Occipital lobe (tissue), 1 donor: ENCODE measurements at regions not wholly inside any gene's neighbourhood (a gene's known extent, or its start where the extent isn't known, plus 50 kb on each side); places are given as distances from the start of the nearest gene placed in this dataset.
"Not testable (repeated sequence)": the region's sequence is repeated elsewhere in the genome, so short reads cannot be mapped to it uniquely, and the experiment has no call there.

Experiments used
- DNase-seq: peaks from one replicate; lab custom pipeline; 2025; lab: John Stamatoyannopoulos, UW

DNA sequence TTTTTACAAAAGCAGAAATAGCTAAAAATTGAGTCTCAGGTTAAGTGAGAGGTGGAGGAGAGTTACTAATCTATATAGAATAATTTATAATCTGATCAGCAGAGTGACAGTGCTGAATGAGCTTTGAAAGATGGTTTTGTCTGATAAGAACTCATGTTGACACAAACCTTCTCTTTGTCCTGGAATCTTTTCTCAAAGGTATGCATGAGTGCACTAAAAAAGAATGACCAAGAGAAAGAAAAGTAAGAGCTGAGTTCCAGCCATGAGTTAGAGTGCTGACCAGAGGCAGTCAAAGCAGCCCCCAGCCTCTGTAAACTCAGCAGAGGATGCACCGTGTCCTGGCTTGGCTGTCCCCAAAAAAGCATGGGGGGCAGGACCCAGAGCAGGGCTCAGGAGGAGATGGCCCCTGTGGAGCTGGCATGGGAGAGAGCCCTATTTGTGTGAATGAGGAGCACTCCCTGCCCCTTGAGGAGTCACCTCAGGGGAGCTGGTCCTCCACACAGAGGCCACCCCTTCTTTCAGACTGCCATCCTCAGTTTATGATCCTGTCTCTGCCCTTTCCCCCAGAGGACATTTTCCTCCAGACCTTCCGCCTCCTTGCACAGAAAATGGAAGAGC, 129.8 kb downstream of the SEC23A start:
- no peak for DNase-seq

DNA sequence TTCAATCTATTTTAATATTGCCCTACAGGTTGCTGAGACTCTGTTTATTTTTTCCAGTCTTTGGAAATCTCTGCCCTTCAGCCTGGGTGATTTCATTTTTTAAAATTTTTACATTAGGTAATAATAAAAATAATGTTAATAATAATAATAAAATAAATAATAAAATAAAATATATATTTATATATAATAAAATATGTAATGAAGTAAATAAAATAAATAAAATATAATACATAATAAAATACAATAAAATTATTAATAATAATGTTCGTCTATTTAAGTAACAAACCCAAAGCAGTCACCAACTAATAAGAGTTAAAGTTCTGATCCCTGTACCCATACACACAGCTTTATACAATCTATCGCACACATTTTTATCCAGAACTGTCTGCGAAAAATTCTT, 130.5 kb downstream of the SEC23A start:
- DNase-seq: no peak

DNA sequence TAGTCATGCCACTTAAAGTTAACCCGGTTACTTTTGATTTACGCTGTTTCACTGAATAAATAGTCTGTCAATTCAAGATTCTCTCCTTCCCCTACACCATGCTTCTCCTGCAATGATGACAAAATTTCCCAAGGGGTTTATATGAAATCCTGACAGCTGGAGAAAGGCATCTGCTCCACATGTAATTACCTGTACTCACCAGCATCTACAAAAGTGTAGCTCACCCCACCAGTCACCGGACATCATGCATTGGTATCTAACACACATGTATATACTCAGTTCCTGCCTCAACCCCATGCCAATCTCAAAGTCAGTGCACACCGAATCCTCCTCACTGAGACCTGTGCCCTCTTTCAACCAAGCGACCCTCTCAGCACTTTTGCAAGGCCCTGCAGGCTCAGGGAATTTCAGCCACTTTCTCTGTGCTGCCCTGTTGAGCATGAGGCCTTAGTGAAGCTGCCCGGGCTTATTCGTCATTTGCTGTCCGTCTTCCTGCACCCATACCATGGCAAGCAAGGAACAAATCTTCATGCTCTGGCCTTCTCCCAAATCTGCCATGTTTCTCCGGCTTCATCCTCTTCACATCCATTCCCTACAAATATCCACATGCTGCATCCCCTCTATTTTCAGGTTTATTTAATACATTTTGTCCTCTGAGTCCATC, 131.6 kb downstream of the SEC23A start:
- no peak for DNase-seq

DNA sequence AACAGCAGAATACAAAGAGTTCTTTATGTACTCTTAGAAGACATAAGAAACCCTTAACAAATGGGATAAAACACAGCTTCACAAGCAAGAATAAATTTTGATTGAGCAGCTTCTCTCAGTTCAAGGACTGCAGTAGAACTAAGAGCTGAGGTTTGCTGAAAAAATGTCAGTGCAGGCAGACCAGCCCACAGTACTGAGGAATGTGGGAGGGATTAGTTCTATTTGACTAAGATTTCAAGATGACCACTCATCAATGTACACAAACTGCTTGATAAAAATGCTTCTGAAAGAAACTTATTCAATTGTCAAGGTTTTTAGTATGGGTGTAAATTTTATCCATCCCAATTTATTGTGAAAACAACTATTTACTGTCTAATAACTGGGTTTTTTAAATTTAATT, 138.4 kb downstream of the SEC23A start:
- no peak for DNase-seq

DNA sequence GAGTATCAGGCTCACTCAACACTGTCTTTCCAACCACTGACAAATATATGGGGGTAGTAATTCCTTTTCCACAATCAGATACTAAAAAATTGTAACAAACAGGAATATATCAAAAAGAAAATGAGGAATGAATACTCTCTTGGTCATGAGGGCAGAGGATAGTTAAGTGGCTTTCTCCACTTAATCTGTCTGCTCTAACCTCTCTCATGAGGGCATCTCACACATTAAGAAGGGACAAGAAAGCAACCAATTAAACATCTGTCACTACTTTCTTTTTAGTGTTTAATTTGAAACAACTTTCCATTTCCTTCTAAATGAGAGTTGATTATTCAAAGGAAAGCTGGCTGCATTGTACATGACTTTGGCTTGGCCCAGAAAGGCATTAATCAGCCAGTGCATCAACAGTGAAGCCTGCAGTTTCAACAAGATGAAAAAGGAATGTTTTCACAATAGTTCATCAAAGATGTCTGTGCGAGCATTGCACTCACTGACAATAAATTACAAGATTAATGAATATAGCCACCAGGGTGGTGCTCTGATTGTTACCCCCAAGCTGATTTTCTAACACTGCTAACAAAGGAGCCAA, 142.0 kb downstream of the SEC23A start:
- DNase-seq: no peak

DNA sequence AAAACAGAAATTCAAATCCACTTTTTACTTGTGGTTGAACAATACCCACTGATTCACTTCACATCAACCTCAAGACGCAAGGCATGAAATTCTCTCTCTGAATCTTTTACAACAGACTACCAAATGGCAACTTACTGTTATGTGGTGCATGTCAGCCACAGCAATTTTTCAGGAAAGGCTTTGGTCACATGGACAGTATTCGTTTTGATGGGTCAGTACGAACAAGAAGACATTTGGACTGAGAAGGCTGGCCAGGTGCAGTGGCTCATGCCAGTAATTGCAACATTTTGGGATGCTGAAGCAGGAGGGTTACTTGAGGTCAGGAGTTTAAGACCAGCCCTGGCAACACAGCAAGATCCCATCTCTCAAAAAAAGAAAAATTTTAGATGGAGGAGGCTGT, 144.0 kb downstream of the SEC23A start:
- no peak for DNase-seq

DNA sequence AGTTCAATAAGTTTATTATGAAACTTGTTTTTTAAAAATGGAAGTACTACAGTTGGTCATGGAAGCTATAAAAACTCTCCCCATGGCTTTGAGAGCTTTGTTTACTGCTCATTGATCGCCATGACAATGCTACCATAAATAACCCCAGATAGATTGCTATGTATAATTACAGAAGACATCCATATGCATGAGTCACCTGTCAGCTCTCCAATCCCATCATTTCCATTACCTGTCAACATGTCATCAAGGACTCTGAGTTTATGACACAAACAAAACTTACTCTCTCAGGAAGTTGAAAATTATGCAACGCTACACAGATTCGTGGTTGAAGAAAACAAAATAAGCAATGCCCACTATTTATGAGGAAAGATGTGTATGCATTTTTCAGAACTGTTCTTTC, 144.4 kb downstream of the SEC23A start:
- DNase-seq: no peak

DNA sequence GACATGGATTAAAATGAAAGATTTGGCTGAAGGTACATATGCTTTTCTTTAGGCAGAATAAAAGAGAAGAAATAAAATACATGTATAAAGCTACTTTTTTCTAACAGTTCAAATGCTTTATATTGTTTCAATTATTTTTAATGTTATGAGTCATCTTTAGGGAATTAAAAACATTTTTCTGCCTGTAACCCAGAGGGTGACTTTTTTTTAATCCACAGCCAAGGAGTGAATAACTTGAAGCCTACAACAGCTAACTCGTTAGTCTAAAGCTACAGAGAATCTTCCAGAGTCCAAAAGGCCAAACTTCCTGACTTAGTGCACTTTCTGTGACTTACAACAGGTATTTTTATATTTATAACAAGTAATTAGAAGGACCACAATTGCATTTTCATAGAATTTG, 151.6 kb downstream of the SEC23A start:
- DNase-seq: no peak

DNA sequence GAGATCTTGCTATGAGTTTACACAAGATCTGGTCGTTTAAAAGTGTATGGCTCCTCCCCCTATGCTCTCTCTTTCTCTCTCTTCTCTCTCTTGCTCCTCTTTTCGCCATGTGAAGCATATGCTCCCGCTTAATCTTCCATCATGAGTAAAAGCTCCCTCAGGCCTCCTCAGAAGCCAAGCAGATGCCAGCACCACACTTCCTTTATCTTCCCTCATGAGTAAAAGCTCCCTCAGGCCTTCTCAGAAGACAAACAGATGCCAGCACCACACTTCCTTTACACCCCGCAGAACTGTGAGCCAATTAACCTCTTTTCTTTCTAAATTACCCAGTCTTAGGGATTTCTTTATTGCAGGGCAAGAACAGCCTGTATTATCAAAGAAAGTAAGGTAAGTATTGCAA, 152.4 kb downstream of the SEC23A start:
- DNase-seq: no peak

DNA sequence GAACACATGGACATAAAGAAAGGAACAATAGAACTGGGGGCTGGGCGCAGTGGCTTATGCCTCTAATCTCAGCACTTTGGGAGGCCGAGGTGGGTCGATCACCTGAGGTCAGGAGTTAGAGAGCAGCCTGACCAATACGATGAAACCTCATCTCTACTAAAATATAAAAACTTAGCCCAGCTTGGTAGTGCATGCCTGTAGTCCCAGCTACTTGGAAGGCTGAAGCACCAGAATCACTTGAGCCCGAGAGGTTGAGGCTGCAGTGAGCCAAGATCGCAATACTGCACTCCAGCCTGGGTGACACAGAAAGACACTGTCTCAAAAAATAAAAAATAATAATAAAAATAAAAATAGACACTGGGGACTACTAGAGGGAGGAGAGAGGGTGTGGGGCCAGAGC, 154.5 kb downstream of the SEC23A start:
- DNase-seq: no peak

DNA sequence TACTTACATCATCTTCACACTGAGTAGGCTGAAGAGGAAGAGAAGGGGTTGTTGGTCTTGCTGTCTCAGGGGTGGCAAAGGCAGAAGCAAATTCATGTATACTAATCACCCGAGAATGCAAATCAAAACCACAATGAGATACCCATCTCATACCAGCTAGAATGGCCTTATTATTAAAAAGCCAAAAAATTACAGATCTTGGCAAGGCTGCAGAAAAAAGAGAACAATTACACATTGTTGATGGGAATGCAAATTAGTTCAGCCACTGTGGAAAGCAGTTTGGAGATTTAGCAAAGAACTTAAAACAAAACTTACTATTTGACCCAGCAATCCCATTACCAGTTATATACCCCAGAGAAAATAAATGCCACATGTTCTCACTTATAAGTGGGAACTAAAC, 154.9 kb downstream of the SEC23A start:
- no peak for DNase-seq

DNA sequence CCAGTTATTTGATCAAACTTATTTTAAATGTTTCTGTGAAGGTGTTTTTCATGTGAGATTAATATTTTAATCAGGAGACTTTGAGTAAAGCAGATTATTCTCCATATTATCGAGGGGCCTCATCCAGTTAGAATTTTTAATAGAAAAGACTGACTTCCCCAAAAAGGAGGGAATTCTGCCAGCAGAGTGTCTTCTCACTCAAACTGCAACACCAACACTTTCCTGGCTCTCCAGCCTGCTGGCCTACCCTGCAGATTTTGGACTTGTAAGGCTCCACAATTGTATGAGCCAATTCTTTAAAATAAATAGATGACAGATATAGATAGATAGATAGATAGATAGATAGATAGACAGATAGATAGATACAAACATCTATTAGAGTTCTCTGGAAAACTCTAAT, 155.7 kb downstream of the SEC23A start:
- DNase-seq: no peak

DNA sequence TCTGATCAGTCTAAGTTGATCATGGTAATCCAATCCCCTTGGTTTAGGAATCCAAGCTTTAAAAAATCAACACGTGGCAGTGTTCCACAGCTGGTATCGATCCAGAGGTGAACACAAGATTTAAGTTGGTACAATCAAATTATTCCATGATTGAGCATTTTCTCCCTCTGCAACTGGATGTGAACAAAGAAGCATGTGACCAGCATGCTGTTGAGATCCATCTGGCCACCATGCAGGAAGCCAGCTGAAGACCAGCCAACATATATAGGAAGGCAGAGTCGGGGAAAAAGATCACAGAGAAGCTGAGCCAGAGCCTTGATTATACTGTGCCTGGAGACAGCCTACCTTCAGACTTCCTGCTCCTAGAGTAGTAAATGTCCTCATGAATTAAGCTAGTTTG, 158.3 kb downstream of the SEC23A start:
- peak; percentile 23 for DNase-seq

DNA sequence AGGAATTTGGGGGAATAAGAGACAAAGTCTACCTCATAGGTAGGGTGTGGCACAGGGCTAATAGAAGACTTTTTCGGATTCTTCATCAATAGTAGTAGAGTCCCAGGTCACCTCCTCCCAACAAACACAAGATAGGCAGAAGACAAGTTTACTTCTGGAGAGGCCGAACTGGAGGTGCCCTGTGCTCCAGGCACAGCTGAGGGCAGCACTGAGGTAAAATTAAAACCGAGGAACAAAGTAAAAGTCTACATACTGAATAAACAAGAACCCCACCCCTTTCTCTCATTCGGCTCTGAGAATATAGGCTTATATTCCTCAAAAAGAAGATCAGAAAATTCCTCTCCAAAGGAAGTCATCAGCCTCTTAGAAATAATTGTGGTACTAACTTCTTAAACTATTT, 161.5 kb downstream of the SEC23A start:
- DNase-seq: no peak

DNA sequence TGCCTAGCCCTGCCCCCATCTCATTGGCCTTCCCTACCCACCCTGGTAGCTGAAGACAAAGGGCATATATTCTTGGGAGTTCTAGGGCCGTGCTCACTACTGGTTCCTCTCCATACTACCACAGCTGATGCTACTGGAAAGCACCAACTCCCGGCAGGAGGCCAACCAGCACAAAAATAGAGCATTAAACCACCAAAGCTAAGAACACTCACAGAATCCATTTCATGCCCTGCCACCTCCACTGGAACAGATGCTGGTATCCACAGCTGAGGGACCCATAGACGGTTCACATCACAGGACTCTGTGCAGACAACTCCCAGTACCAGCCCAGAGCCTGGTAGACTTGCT, 170.4 kb downstream of the SEC23A start:
- not testable (repeated sequence) for DNase-seq

DNA sequence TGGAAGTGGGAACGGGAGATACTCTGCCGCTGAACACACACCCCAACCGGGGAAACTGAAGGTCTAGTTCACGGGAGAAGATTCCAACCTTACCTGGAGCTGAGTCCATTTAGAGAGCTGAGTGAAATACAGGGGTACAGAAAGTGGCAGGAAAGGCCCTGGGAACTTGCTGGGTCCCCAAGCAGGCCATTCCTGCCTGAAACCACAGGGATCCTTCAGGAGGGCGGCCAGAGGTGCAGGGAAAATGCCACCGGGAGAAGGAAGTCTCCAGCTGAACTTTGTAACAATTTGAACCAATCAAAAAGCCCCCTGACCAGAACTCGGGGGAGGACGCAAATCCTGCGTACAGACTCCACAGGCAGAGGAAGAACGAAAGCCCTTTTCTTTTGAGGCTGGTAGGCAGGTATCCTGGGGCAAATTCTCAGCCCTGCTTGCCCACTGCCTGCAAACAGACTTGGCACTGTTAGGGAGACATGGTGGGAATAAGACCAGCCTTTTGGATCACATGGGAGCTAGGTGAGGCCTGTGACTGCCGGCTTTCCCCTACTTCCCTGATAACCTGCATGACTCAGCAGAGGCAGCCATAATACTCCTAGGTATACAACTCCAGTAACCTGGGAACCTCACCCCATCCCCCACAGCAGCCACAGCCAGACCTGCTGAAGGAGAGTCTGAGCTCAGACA, 170.9 kb downstream of the SEC23A start:
- DNase-seq: no peak

DNA sequence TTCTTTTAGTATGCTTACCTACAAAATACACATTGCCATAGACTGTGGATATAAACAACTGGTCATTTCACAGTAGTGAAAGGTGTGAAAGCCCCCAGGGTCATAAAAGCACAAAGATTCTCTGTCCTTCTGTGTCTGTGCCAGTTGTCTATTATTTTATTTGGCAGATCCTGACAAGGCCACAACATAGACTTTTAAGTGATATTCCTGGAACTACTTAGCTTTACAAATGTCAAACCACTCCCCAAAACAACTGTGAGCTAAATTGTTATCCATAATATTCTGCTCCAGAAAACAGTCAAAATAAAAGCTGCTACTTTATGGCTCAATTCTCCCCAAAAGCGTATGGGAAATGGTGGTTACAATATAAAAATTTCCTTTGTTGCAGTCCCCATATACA, 172.1 kb downstream of the SEC23A start:
- DNase-seq: no peak

DNA sequence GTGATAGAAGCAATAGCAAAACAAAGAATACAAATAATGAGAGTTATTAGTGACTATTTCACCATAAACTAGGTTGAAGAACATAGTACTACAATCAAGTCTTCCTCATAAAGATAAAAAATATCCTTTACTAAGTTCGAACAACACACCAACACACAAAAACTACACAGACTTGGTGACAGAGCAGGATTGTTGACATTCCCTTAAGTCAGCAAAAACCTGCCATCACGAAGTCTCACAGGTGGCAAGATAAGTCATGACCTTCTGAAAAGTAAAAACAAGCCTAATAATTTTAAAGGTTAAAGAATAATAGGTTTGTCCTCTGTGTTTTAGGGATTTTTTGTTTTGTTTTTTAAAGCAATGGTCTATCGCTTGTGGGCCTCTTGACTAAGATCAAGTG, 173.0 kb downstream of the SEC23A start:
- DNase-seq: no peak

DNA sequence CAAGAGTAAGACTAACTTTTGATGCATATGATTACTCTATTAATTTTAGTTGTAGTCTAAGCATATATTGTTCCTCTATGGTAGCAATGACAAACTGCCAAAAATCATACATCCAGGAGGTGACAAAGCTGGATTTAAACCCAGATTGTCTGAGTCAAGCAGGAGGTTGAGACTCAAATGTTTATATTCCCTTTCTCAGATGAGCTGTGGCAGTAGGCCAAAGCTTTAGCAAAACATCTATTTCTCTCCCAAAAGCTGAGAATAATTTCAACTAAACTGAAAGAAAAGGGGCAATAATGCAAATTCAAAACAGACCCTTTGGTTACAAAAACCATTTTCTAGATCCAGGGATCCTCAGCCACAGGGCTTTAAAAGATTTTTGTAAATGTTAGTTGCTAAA, 173.6 kb downstream of the SEC23A start:
- DNase-seq: no peak

DNA sequence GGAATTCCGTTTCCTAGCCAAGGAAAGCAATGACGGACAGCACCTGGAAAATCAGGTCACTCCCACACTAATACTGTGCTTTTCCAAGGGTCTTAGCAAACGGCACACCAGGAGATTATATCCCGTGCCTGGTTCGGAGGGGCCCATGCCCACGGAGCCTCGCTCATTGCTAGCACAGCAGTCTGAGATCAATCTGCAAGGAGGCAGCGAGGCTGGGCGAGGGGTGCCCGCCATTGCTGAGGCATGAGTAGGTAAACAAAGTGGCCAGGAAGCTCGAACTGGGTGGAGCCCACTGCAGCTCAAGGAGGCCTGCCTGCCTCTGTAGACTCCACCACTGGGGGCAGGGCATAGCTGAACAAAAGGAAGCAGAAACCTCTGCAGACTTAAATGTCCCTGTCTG, 181.1 kb downstream of the SEC23A start:
- DNase-seq: not testable (repeated sequence)

DNA sequence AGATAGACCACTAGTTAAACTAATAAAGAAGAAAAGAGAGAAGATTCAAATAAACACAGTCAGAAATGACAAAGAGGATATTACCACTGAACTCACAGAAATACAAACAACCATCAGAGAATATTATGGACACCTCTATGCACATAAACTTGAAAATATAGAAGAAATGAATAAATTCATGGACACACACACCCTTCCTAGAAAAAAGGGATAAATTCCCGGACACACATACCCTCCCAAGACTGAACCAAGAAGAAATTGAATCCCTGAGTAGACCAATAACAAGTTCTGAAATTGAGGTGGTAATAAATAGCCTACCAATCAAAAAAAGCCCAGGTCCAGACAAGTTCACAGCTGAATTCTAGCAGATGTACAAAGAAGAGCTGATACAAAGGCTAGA, 187.9 kb downstream of the SEC23A start:
- no peak for DNase-seq

DNA sequence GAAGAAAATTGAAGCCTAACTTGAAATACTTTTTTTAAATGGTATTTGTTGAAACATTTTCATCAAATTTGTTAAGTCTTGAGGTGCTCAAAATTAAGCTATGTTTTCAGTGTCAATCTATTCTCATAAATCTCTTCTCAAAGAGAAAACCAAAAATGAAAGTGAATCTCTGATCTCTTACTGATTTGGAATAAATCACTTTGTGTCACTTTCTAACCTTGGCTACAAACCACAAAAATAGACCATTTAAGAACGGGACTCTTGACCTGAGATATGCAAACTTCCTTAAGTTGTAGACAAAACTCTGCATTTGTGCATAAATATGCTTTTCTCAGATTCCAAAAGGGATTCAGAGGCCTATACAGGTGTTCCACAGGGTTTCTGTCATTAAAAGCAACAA, 192.9 kb downstream of the SEC23A start:
- DNase-seq: no peak

DNA sequence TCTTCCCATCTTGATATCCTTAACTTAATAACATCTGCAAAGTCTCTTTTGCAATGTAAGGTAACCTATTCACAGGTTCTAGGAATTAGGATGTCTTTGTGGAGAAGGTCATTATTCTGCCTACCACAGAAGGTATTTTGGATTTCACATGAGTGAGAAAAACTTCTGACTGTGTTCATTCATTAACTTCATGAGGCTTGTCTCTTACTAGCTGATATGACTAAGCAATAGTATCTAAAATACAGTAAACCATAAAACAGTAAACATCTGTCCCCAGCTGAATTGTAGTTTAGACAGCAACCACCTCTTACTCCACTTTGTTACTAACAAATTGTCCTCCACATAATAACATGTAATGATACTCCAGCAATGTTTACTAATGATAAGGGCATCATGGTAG, 198.1 kb downstream of the SEC23A start:
- no peak for DNase-seq
